ENCODE measurements at regions not wholly inside any gene's neighbourhood (a gene's known extent, or its start where the extent isn't known, plus 50 kb on each side); places are given as distances from the start of the nearest gene placed in this dataset.

- TF ChIP-seq, protein P1, sequence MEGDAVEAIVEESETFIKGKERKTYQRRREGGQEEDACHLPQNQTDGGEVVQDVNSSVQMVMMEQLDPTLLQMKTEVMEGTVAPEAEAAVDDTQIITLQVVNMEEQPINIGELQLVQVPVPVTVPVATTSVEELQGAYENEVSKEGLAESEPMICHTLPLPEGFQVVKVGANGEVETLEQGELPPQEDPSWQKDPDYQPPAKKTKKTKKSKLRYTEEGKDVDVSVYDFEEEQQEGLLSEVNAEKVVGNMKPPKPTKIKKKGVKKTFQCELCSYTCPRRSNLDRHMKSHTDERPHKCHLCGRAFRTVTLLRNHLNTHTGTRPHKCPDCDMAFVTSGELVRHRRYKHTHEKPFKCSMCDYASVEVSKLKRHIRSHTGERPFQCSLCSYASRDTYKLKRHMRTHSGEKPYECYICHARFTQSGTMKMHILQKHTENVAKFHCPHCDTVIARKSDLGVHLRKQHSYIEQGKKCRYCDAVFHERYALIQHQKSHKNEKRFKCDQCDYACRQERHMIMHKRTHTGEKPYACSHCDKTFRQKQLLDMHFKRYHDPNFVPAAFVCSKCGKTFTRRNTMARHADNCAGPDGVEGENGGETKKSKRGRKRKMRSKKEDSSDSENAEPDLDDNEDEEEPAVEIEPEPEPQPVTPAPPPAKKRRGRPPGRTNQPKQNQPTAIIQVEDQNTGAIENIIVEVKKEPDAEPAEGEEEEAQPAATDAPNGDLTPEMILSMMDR (IDR thresholded peaks at IDR 0.05), result no peak
- TF ChIP-seq POLR2A (IDR thresholded peaks at IDR 0.05), result no peak
- TF ChIP-seq EP300 (IDR thresholded peaks at IDR 0.05; ENCODE audit: low read depth), result no peak
These were observed 68.7 kb upstream of the ACP3 start for GRCh38 chr3:132248490-132248889.
